ENCODE measurements at regions not wholly inside any gene's neighbourhood (a gene's known extent, or its start where the extent isn't known, plus 50 kb on each side); places are given as distances from the start of the nearest gene placed in this dataset.

GRCh38 chr1:177790566-177790965, 179.3 kb downstream of the SEC16B start:
- TF ChIP-seq POLR2AphosphoS5 (IDR thresholded peaks at IDR 0.05; ENCODE audit: borderline replicate concordance, low read depth, low read length) (no peak), EZH2 (IDR thresholded peaks at IDR 0.05) (no peak), FOXP2 (optimal IDR thresholded peaks at IDR 0.05; ENCODE audit: control extremely low read depth, extremely low read length, insufficient read depth) (no peak)

Measured in SK-N-MC (cell line).